H9 (cell line): ENCODE measurements at regions not wholly inside any gene's neighbourhood (a gene's known extent, or its start where the extent isn't known, plus 50 kb on each side); places are given as distances from the start of the nearest gene placed in this dataset.

ENCODE experiments used
- DNase-seq: peaks from one replicate; pipeline ENCODE4 v3.0.0-alpha.2; 2017
- H2AFZ ChIP-seq: one replicate; pipeline ENCODE4 v1.6.1; 2013; ENCODE audit warnings: mild to moderate bottlenecking, low read length, control low read depth, moderate library complexity
- H2AK5ac ChIP-seq: 2 replicates; pipeline ENCODE4 v1.6.1; 2013; ENCODE audit warnings: low read length, control low read depth, mixed read lengths; ENCODE audit not compliant: insufficient read length
- H2BK120ac ChIP-seq: one replicate; pipeline ENCODE4 v1.6.1; 2013; ENCODE audit warnings: low read depth, mild to moderate bottlenecking, low read length, control low read depth, inconsistent platforms; ENCODE audit not compliant: poor library complexity, severe bottlenecking
- H2BK12ac ChIP-seq: 2 replicates; pipeline ENCODE4 v1.6.1; 2013; ENCODE audit warnings: low read length, control low read depth, mixed read lengths, low read depth; ENCODE audit not compliant: insufficient read length
- H2BK15ac ChIP-seq: 2 replicates; pipeline ENCODE4 v1.6.1; 2013; ENCODE audit warnings: low read depth, low read length, control low read depth
- H2BK20ac ChIP-seq: one replicate; pipeline ENCODE4 v1.6.1; 2013; ENCODE audit warnings: low read depth, mild to moderate bottlenecking, low read length, control low read depth, inconsistent platforms; ENCODE audit not compliant: poor library complexity, severe bottlenecking
- H2BK5ac ChIP-seq: 2 replicates; pipeline ENCODE4 v1.6.1; 2013; ENCODE audit warnings: low read length, control low read depth, mixed read lengths; ENCODE audit not compliant: insufficient read length
- H3K14ac ChIP-seq: 2 replicates; pipeline ENCODE4 v1.6.1; 2013; ENCODE audit warnings: low read length, control low read depth; ENCODE audit not compliant: insufficient read depth
- H3K18ac ChIP-seq: 2 replicates; pipeline ENCODE4 v1.6.1; 2013; ENCODE audit warnings: low read depth, mild to moderate bottlenecking, mixed read lengths, low read length, control low read depth; ENCODE audit not compliant: insufficient read length
- H3K23ac ChIP-seq: 2 replicates; pipeline ENCODE4 v1.6.1; 2013; ENCODE audit warnings: low read length, control low read depth, mixed read lengths, low read depth; ENCODE audit not compliant: insufficient read length
- H3K23me2 ChIP-seq: 2 replicates; pipeline ENCODE4 v1.6.1; 2013; ENCODE audit warnings: low read depth, mild to moderate bottlenecking, mixed read lengths, low read length, control low read depth; ENCODE audit not compliant: insufficient read length, poor library complexity, severe bottlenecking
- H3K27ac ChIP-seq: 2 replicates; pipeline ENCODE4 v1.5.1; 2013; ENCODE audit warnings: low read length, control low read depth, mixed read lengths, low read depth; ENCODE audit not compliant: insufficient read length
- H3K27me3 ChIP-seq: 2 replicates; pipeline ENCODE4 v1.6.1; 2013; ENCODE audit warnings: low read length, control low read depth, inconsistent platforms; ENCODE audit not compliant: insufficient read depth
- H3K4ac ChIP-seq: 2 replicates; pipeline ENCODE4 v1.6.1; 2013; ENCODE audit warnings: low read depth, mild to moderate bottlenecking, control low read depth, inconsistent platforms, low read length, moderate library complexity
- H3K4me1 ChIP-seq: 2 replicates; pipeline ENCODE4 v1.6.1; 2013; ENCODE audit warnings: low read length, control low read depth, inconsistent platforms; ENCODE audit not compliant: insufficient read depth
- H3K4me2 ChIP-seq: 2 replicates; pipeline ENCODE4 v1.6.1; 2013; ENCODE audit warnings: low read length, control low read depth, mixed read lengths; ENCODE audit not compliant: insufficient read length, insufficient read depth
- H3K56ac ChIP-seq: 2 replicates; pipeline ENCODE4 v1.6.1; 2013; ENCODE audit warnings: low read depth, mild to moderate bottlenecking, mixed read lengths, low read length, control low read depth; ENCODE audit not compliant: insufficient read length
- H3K79me1 ChIP-seq: 2 replicates; pipeline ENCODE4 v1.6.1; 2013; ENCODE audit warnings: low read depth, mild to moderate bottlenecking, moderate library complexity, low read length, control low read depth, inconsistent platforms; ENCODE audit not compliant: insufficient read depth, poor library complexity, severe bottlenecking
- H3K79me2 ChIP-seq: 2 replicates; pipeline ENCODE4 v1.6.1; 2013; ENCODE audit warnings: low read length, control low read depth, inconsistent platforms; ENCODE audit not compliant: insufficient read depth
- H3K9ac ChIP-seq: 2 replicates; pipeline ENCODE4 v1.6.1; 2013; ENCODE audit warnings: low read length, control low read depth, mixed read lengths; ENCODE audit not compliant: insufficient read length; ENCODE audit errors: extremely low read depth
- H3K9me3 ChIP-seq: one replicate; pipeline ENCODE4 v1.6.1; 2013; ENCODE audit warnings: low read depth, low read length, inconsistent platforms; ENCODE audit not compliant: control insufficient read depth
- H3T11ph ChIP-seq: one replicate; pipeline ENCODE4 v1.6.1; 2013; ENCODE audit warnings: mild to moderate bottlenecking, low read length, control low read depth, inconsistent platforms
- H4K20me1 ChIP-seq: one replicate; pipeline ENCODE4 v1.6.1; 2013; ENCODE audit not compliant: control insufficient read depth, insufficient read length, insufficient read depth
- H4K5ac ChIP-seq: 2 replicates; pipeline ENCODE4 v1.6.1; 2013; ENCODE audit warnings: low read depth, mild to moderate bottlenecking, mixed read lengths, low read length, control low read depth; ENCODE audit not compliant: insufficient read length
- H4K8ac ChIP-seq: replicated peaks from 2 replicates; pipeline ENCODE4 v1.6.1; 2013; ENCODE audit warnings: low read length, control low read depth, mixed read lengths, low read depth; ENCODE audit not compliant: insufficient read length
- H4K91ac ChIP-seq: 2 replicates; pipeline ENCODE4 v1.6.1; 2013; ENCODE audit warnings: low read depth, mild to moderate bottlenecking, moderate library complexity, mixed read lengths, low read length, control low read depth; ENCODE audit not compliant: insufficient read length
- H3K27ac Mint-ChIP-seq, 3 experiments: 2 replicates in 2 of 3; 3 replicates in 1 of 3; pipeline ENCODE4 v1.8.0; 2020 to 2021; ENCODE audit warnings: mixed read lengths in 3 of 3, mild to moderate bottlenecking in 1 of 3, moderate library complexity in 1 of 3
- H3K27me3 Mint-ChIP-seq: 2 replicates; pipeline ENCODE4 v1.8.0; 2021; ENCODE audit warnings: low read depth, mild to moderate bottlenecking, moderate library complexity, mixed read lengths
- H3K36me3 Mint-ChIP-seq, 3 experiments: 2 replicates in 2 of 3; 3 replicates in 1 of 3; pipeline ENCODE4 v1.8.0; 2020 to 2021; ENCODE audit warnings: low read depth in 3 of 3, mixed read lengths in 3 of 3; ENCODE audit not compliant: insufficient read depth in 1 of 3
- H3K4me1 Mint-ChIP-seq, 2 experiments: 2 replicates each; pipeline ENCODE4 v1.8.0; 2020; ENCODE audit warnings: mixed read lengths in 2 of 2
- H3K4me3 Mint-ChIP-seq, 2 experiments: 2 replicates in 1 of 2; 3 replicates in 1 of 2; pipeline ENCODE4 v1.8.0; 2020 to 2021; ENCODE audit warnings: mild to moderate bottlenecking in 2 of 2, mixed read lengths in 2 of 2, moderate library complexity in 1 of 2
- H3K9me3 Mint-ChIP-seq, 2 experiments: 2 replicates in 1 of 2; 3 replicates in 1 of 2; pipeline ENCODE4 v1.8.0; 2020; ENCODE audit warnings: mild to moderate bottlenecking in 2 of 2, mixed read lengths in 2 of 2, moderate library complexity in 1 of 2
- CTCF ChIP-seq: fragments of 200-600 bp; sonication (generic); conservative IDR thresholded peaks from 3 replicates; pipeline ENCODE4 v1.8.0; 2021; ENCODE audit warnings: antibody characterized with exemption, mild to moderate bottlenecking
- WGBS: extraction: QIAGEN DNeasy Blood & Tissue Kit; methylation state at CpG from one replicate; pipeline ENCODE4 v1.1.7; 2013; ENCODE audit warnings: missing lambda C conversion rate, low lambda C conversion rate, mixed read lengths; ENCODE audit not compliant: insufficient read length; ENCODE audit errors: extremely low coverage; 5-methylcytosine and 5-hydroxymethylcytosine counted together

GRCh38 chr9:1712861-1713450, 302.2 kb upstream of the SMARCA2 start:
- no peak overlapping the region for H3K9ac ChIP-seq
- no peak overlapping the region for H3K23ac ChIP-seq
- H2BK120ac ChIP-seq = no peak overlapping the region
- Mint-ChIP-seq H3K27me3 (no peaks in the 10 kb centered on the region), H3K4me3 (no peak overlapping the region), H3K27ac (no peak overlapping the region; a peak in 1 of 7 replicates), H3K4me1 (no peaks in the 10 kb centered on the region), H3K9me3 (peaks cover 3% of the 10 kb centered on the region in 2 experiments; a peak in 1 of 5 replicates), H3K36me3 (no peaks in the 10 kb centered on the region)
- no peaks in the 10 kb centered on the region for H3K9me3 ChIP-seq
- no peaks in the 10 kb centered on the region for H3K79me1 ChIP-seq
- H3K14ac ChIP-seq = no peak overlapping the region
- H3K79me2 ChIP-seq = no peaks in the 10 kb centered on the region
- H3K4me2 ChIP-seq = no peak overlapping the region
- H3K56ac ChIP-seq = no peak overlapping the region
- no peak overlapping the region for H4K5ac ChIP-seq
- no peak overlapping the region for H2BK12ac ChIP-seq
- H4K8ac ChIP-seq = no peak overlapping the region
- no peak overlapping the region for H3K27ac ChIP-seq
- H2BK15ac ChIP-seq = no peak overlapping the region
- H4K91ac ChIP-seq = no peak overlapping the region
- no peak overlapping the region for H2AK5ac ChIP-seq
- no peak overlapping the region for H2AFZ ChIP-seq
- no peaks in the 10 kb centered on the region for H4K20me1 ChIP-seq
- H3K23me2 ChIP-seq = no peaks in the 10 kb centered on the region
- H3T11ph ChIP-seq = no peak overlapping the region
- H3K27me3 ChIP-seq = no peaks in the 10 kb centered on the region
- no peaks in the 10 kb centered on the region for H3K4me1 ChIP-seq
- WGBS = no CpG with 5 or more reads among the region's 6 CpGs
- H2BK20ac ChIP-seq = no peak overlapping the region
- no peak overlapping the region for H2BK5ac ChIP-seq
- no peak for TF ChIP-seq CTCF
- no peak overlapping the region for H3K4ac ChIP-seq
- no peak for DNase-seq
- no peak overlapping the region for H3K18ac ChIP-seq
